ENCODE measurements at regions not wholly inside any gene's neighbourhood (a gene's known extent, or its start where the extent isn't known, plus 50 kb on each side); places are given as distances from the start of the nearest gene placed in this dataset.

- CTCF ChIA-PET: no interaction called here
- Mint-ChIP-seq H3K9me3 (ENCODE audit: low read depth, unreplicated experiment) (peaks cover 9% of the 10 kb centered on the region), H3K27me3 (ENCODE audit: unreplicated experiment) (no peaks in the 10 kb centered on the region), H3K27ac (ENCODE audit: unreplicated experiment) (no peak overlapping the region), H3K4me3 (ENCODE audit: low read depth, unreplicated experiment) (no peak overlapping the region), H3K36me3 (ENCODE audit: insufficient read depth, unreplicated experiment) (no peaks in the 10 kb centered on the region), H3K4me1 (ENCODE audit: low read depth, unreplicated experiment) (no peaks in the 10 kb centered on the region)
- BruUV-seq (replicated peaks): no TSS peak
- DNase-seq: no peak
- no peak for TF ChIP-seq CTCF (IDR thresholded peaks at IDR 0.05; ENCODE audit: unreplicated experiment)
- intact Hi-C loops (cut with micrococcal nuclease; ENCODE audit: unreplicated experiment): no loop called here
Measured at GRCh38 chr3:74328435-74328834, 286.0 kb downstream of the CNTN3 start.

- Mint-ChIP-seq H3K9me3 (ENCODE audit: low read depth, unreplicated experiment) (peaks cover 13% of the 10 kb centered on the region), H3K27me3 (ENCODE audit: unreplicated experiment) (no peaks in the 10 kb centered on the region), H3K4me3 (ENCODE audit: low read depth, unreplicated experiment) (no peak overlapping the region), H3K36me3 (ENCODE audit: insufficient read depth, unreplicated experiment) (no peaks in the 10 kb centered on the region), H3K4me1 (ENCODE audit: low read depth, unreplicated experiment) (no peaks in the 10 kb centered on the region), H3K27ac (ENCODE audit: unreplicated experiment) (no peak overlapping the region)
- no peak for TF ChIP-seq CTCF (IDR thresholded peaks at IDR 0.05; ENCODE audit: unreplicated experiment)
- CTCF ChIA-PET: no interaction called here
- intact Hi-C loops (cut with micrococcal nuclease; ENCODE audit: unreplicated experiment): no loop called here
- DNase-seq: no peak
- no TSS peak for BruUV-seq (replicated peaks)
Measured at GRCh38 chr3:74315291-74315690, 299.2 kb downstream of the CNTN3 start.

- CTCF ChIA-PET: no interaction called here
- BruUV-seq (replicated peaks): no TSS peak
- intact Hi-C loops (cut with micrococcal nuclease; ENCODE audit: unreplicated experiment): no loop called here
- TF ChIP-seq CTCF (IDR thresholded peaks at IDR 0.05; ENCODE audit: unreplicated experiment): no peak
- no peak overlapping the region for H3K4me3 Mint-ChIP-seq (ENCODE audit: low read depth, unreplicated experiment)
- H3K9me3 Mint-ChIP-seq (ENCODE audit: low read depth, unreplicated experiment): peaks cover 13% of the 10 kb centered on the region
- DNase-seq: no peak
- no peaks in the 10 kb centered on the region for H3K27me3 Mint-ChIP-seq (ENCODE audit: unreplicated experiment)
- no peaks in the 10 kb centered on the region for H3K36me3 Mint-ChIP-seq (ENCODE audit: insufficient read depth, unreplicated experiment)
- no peak overlapping the region for H3K27ac Mint-ChIP-seq (ENCODE audit: unreplicated experiment)
- H3K4me1 Mint-ChIP-seq (ENCODE audit: low read depth, unreplicated experiment): no peaks in the 10 kb centered on the region
Measured at GRCh38 chr3:74314696-74315095, 299.8 kb downstream of the CNTN3 start.

- no peaks in the 10 kb centered on the region for H3K4me1 Mint-ChIP-seq (ENCODE audit: low read depth, unreplicated experiment)
- H3K36me3 Mint-ChIP-seq (ENCODE audit: insufficient read depth, unreplicated experiment): no peaks in the 10 kb centered on the region
- peaks cover 7% of the 10 kb centered on the region for H3K9me3 Mint-ChIP-seq (ENCODE audit: low read depth, unreplicated experiment)
- CTCF ChIA-PET: no interaction called here
- no TSS peak for BruUV-seq (replicated peaks)
- DNase-seq: no peak
- intact Hi-C loops (cut with micrococcal nuclease; ENCODE audit: unreplicated experiment): no loop called here
- no peaks in the 10 kb centered on the region for H3K27me3 Mint-ChIP-seq (ENCODE audit: unreplicated experiment)
- TF ChIP-seq CTCF (IDR thresholded peaks at IDR 0.05; ENCODE audit: unreplicated experiment): no peak
- no peak overlapping the region for H3K27ac Mint-ChIP-seq (ENCODE audit: unreplicated experiment)
- no peak overlapping the region for H3K4me3 Mint-ChIP-seq (ENCODE audit: low read depth, unreplicated experiment)
Measured at GRCh38 chr3:74309716-74310115, 304.7 kb downstream of the CNTN3 start.

- BruUV-seq (replicated peaks): no TSS peak
- DNase-seq: no peak
- TF ChIP-seq CTCF (IDR thresholded peaks at IDR 0.05; ENCODE audit: unreplicated experiment): no peak
- Mint-ChIP-seq H3K4me1 (ENCODE audit: low read depth, unreplicated experiment) (no peaks in the 10 kb centered on the region), H3K9me3 (ENCODE audit: low read depth, unreplicated experiment) (peaks cover 5% of the 10 kb centered on the region), H3K27me3 (ENCODE audit: unreplicated experiment) (no peaks in the 10 kb centered on the region), H3K36me3 (ENCODE audit: insufficient read depth, unreplicated experiment) (no peaks in the 10 kb centered on the region), H3K4me3 (ENCODE audit: low read depth, unreplicated experiment) (no peak overlapping the region), H3K27ac (ENCODE audit: unreplicated experiment) (no peak overlapping the region)
- intact Hi-C loops (cut with micrococcal nuclease; ENCODE audit: unreplicated experiment): no loop called here
- CTCF ChIA-PET: no interaction called here
Measured at GRCh38 chr3:74304424-74304823, 310.0 kb downstream of the CNTN3 start.

Measured in Calu3 (cell line).